ENCODE measurements at regions not wholly inside any gene's neighbourhood (a gene's known extent, or its start where the extent isn't known, plus 50 kb on each side); places are given as distances from the start of the nearest gene placed in this dataset.

GRCh38 chr10:6811153-6811552 lies 231.1 kb upstream of the PRKCQ start:
- Histone ChIP-seq H4K20me1 (ENCODE audit: insufficient read depth, low read length) (no peaks in the 10 kb centered on the region), H3K79me2 (ENCODE audit: insufficient read depth, low read length) (no peaks in the 10 kb centered on the region), H3K27me3 (ENCODE audit: insufficient read depth, low read length) (no peaks in the 10 kb centered on the region), H3K4me2 (ENCODE audit: low read length) (no peak overlapping the region), H3K36me3 (ENCODE audit: insufficient read depth, low read length) (no peaks in the 10 kb centered on the region), H3K9ac (ENCODE audit: low read length) (no peak overlapping the region), H3K27ac (ENCODE audit: low read depth, low read length, poor library complexity, severe bottlenecking) (no peak overlapping the region), H2AFZ (ENCODE audit: low read length) (no peak overlapping the region), H3K4me1 (ENCODE audit: insufficient read depth, low read length, severe bottlenecking) (no peaks in the 10 kb centered on the region), H3K9me3 (ENCODE audit: low read length) (no peaks in the 10 kb centered on the region), H3F3A (ENCODE audit: insufficient read depth, low read length) (no peaks in the 10 kb centered on the region), H3K9me2 (ENCODE audit: low read depth, low read length) (no peaks in the 10 kb centered on the region), H3K4me3 (ENCODE audit: low read depth, low read length, poor library complexity, severe bottlenecking) (no peak overlapping the region)
- no peak for TF ChIP-seq CTCF (IDR thresholded peaks at IDR 0.05; ENCODE audit: low read length)
- TF ChIP-seq EZH2 (IDR thresholded peaks at IDR 0.05; ENCODE audit: borderline replicate concordance, low read length), result no peak

GRCh38 chr10:6803427-6803783 lies 223.3 kb upstream of the PRKCQ start:
- H3K9me2 ChIP-seq (ENCODE audit: low read depth, low read length), result no peaks in the 10 kb centered on the region
- no peak overlapping the region for H3K4me3 ChIP-seq (ENCODE audit: low read depth, low read length, poor library complexity, severe bottlenecking)
- no peaks in the 10 kb centered on the region for H3F3A ChIP-seq (ENCODE audit: insufficient read depth, low read length)
- H4K20me1 ChIP-seq (ENCODE audit: insufficient read depth, low read length), result no peaks in the 10 kb centered on the region
- H3K9me3 ChIP-seq (ENCODE audit: low read length), result no peaks in the 10 kb centered on the region
- no peaks in the 10 kb centered on the region for H3K4me1 ChIP-seq (ENCODE audit: insufficient read depth, low read length, severe bottlenecking)
- H3K27me3 ChIP-seq (ENCODE audit: insufficient read depth, low read length), result no peaks in the 10 kb centered on the region
- H2AFZ ChIP-seq (ENCODE audit: low read length), result no peak overlapping the region
- no peaks in the 10 kb centered on the region for H3K36me3 ChIP-seq (ENCODE audit: insufficient read depth, low read length)
- no peak overlapping the region for H3K9ac ChIP-seq (ENCODE audit: low read length)
- no peaks in the 10 kb centered on the region for H3K79me2 ChIP-seq (ENCODE audit: insufficient read depth, low read length)
- no peak overlapping the region for H3K27ac ChIP-seq (ENCODE audit: low read depth, low read length, poor library complexity, severe bottlenecking)
- H3K4me2 ChIP-seq (ENCODE audit: low read length), result no peak overlapping the region
- no peak for TF ChIP-seq EZH2 (IDR thresholded peaks at IDR 0.05; ENCODE audit: borderline replicate concordance, low read length)
- TF ChIP-seq CTCF (IDR thresholded peaks at IDR 0.05; ENCODE audit: low read length), result no peak

GRCh38 chr10:6802759-6803426 lies 222.8 kb upstream of the PRKCQ start:
- H3K36me3 ChIP-seq (ENCODE audit: insufficient read depth, low read length), result no peaks in the 10 kb centered on the region
- H3K9ac ChIP-seq (ENCODE audit: low read length), result no peak overlapping the region
- H3K9me2 ChIP-seq (ENCODE audit: low read depth, low read length), result no peaks in the 10 kb centered on the region
- no peaks in the 10 kb centered on the region for H4K20me1 ChIP-seq (ENCODE audit: insufficient read depth, low read length)
- H3K79me2 ChIP-seq (ENCODE audit: insufficient read depth, low read length), result no peaks in the 10 kb centered on the region
- TF ChIP-seq EZH2 (IDR thresholded peaks at IDR 0.05; ENCODE audit: borderline replicate concordance, low read length) (no peak), CTCF (IDR thresholded peaks at IDR 0.05; ENCODE audit: low read length) (no peak)
- H3K9me3 ChIP-seq (ENCODE audit: low read length), result no peaks in the 10 kb centered on the region
- no peaks in the 10 kb centered on the region for H3K27me3 ChIP-seq (ENCODE audit: insufficient read depth, low read length)
- H3K4me3 ChIP-seq (ENCODE audit: low read depth, low read length, poor library complexity, severe bottlenecking), result no peak overlapping the region
- no peaks in the 10 kb centered on the region for H3F3A ChIP-seq (ENCODE audit: insufficient read depth, low read length)
- H3K4me1 ChIP-seq (ENCODE audit: insufficient read depth, low read length, severe bottlenecking), result no peaks in the 10 kb centered on the region
- H3K4me2 ChIP-seq (ENCODE audit: low read length), result no peak overlapping the region
- H2AFZ ChIP-seq (ENCODE audit: low read length), result no peak overlapping the region
- H3K27ac ChIP-seq (ENCODE audit: low read depth, low read length, poor library complexity, severe bottlenecking), result no peak overlapping the region
